PC-3 (cell line): ENCODE measurements at regions not wholly inside any gene's neighbourhood (a gene's known extent, or its start where the extent isn't known, plus 50 kb on each side); places are given as distances from the start of the nearest gene placed in this dataset.

Source experiments
- ATAC-seq: fragments of 200-7000 bp; cut with Tn5 transposase; 2 replicates; pipeline ENCODE4 v1.9.1; 2020; ENCODE audit warnings: mild to moderate bottlenecking, moderate library complexity
- BruUV-seq: library from RNA; stranded (reverse); fragments of 400-500 nt; replicated peaks from 2 replicates; lab custom pipeline; 2021; lab: Mats Ljungman, UMichigan
- CTCF ChIA-PET: fragments of 300-600 bp; sonication (Branson Sonifier 250); formaldehyde crosslinking; loops from one replicate; lab custom pipeline; 2022; ENCODE audit warnings: antibody characterized with exemption; lab: Charles Lee
- POLR2A ChIA-PET: fragments of 300-600 bp; sonication (Branson Sonifier 250); formaldehyde crosslinking; loops from one replicate; lab custom pipeline; 2022; ENCODE audit warnings: antibody characterized with exemption; ENCODE audit not compliant: unreplicated experiment; lab: Charles Lee
- DNase-seq: peaks from one replicate; pipeline ENCODE4 v3.0.0-alpha.2; 2015
- H2AFZ ChIP-seq: fragments of 300-600 bp; sonication (generic); 2 replicates; pipeline ENCODE4 v1.6.0; 2016; ENCODE audit warnings: antibody characterized with exemption, low read length
- H3F3A ChIP-seq: fragments of 300-600 bp; sonication (generic); one replicate; pipeline ENCODE4 v1.6.0; 2017; ENCODE audit warnings: antibody characterized with exemption, low read length, control low read depth, mild to moderate bottlenecking; ENCODE audit not compliant: unreplicated experiment
- H3K27ac ChIP-seq: fragments of 300-600 bp; sonication (generic); 2 replicates; pipeline ENCODE4 v1.5.1; 2016; ENCODE audit warnings: mild to moderate bottlenecking, low read length
- H3K27me3 ChIP-seq: fragments of 300-600 bp; sonication (generic); 2 replicates; pipeline ENCODE4 v1.6.1; 2016; ENCODE audit warnings: low read length, mixed read lengths
- H3K36me3 ChIP-seq: fragments of 300-600 bp; sonication (generic); 2 replicates; pipeline ENCODE4 v1.6.1; 2016; ENCODE audit warnings: low read depth, mixed run types, low read length, mixed read lengths
- H3K4me1 ChIP-seq: fragments of 300-600 bp; sonication (generic); 2 replicates; pipeline ENCODE4 v1.5.1; 2016; ENCODE audit warnings: low read length; ENCODE audit not compliant: insufficient read depth
- H3K4me2 ChIP-seq: fragments of 300-600 bp; sonication (generic); 2 replicates; pipeline ENCODE4 v1.6.0; 2016; ENCODE audit warnings: low read length
- H3K4me3 ChIP-seq: fragments of 300-600 bp; sonication (generic); 2 replicates; pipeline ENCODE4 v1.5.1; 2016; ENCODE audit warnings: mild to moderate bottlenecking, low read length, mixed read lengths
- H3K79me2 ChIP-seq: fragments of 300-600 bp; sonication (generic); 2 replicates; pipeline ENCODE4 v1.6.1; 2017; ENCODE audit warnings: low read length, mixed read lengths
- H3K9ac ChIP-seq: fragments of 300-600 bp; sonication (generic); 2 replicates; pipeline ENCODE4 v1.6.0; 2016; ENCODE audit warnings: mild to moderate bottlenecking, low read length
- H3K9me2 ChIP-seq: fragments of 300-600 bp; sonication (generic); replicated peaks from 2 replicates; pipeline ENCODE4 v1.6.1; 2016; ENCODE audit warnings: mixed run types, low read length, mixed read lengths
- H3K9me3 ChIP-seq: fragments of 300-600 bp; sonication (generic); 2 replicates; pipeline ENCODE4 v1.6.1; 2016; ENCODE audit warnings: low read length, mixed read lengths
- H4K20me1 ChIP-seq: fragments of 300-600 bp; sonication (generic); 2 replicates; pipeline ENCODE4 v1.6.1; 2016; ENCODE audit warnings: low read length, mixed read lengths
- CTCF ChIP-seq: fragments of 300-600 bp; sonication (generic); conservative IDR thresholded peaks from 2 replicates; pipeline ENCODE4 v1.5.1; 2017; ENCODE audit warnings: antibody characterized with exemption, low read depth, mild to moderate bottlenecking, low read length
- EZH2 ChIP-seq: fragments of 300-600 bp; sonication (generic); IDR thresholded peaks from one replicate; pipeline ENCODE4 v1.6.1; 2017; ENCODE audit warnings: antibody characterized with exemption, mild to moderate bottlenecking, low read length; ENCODE audit not compliant: unreplicated experiment
- EZH2phosphoT487 ChIP-seq: fragments of 300-600 bp; sonication (generic); IDR thresholded peaks from 2 replicates; pipeline ENCODE4 v1.6.1; 2018; ENCODE audit warnings: mild to moderate bottlenecking, antibody characterized with exemption, low read length, borderline replicate concordance
- intact Hi-C: fragments of 100-400 bp; cut with micrococcal nuclease; formaldehyde crosslinking; loops from 2 replicates; pipeline ENCODE4 v1.9.0; 2023

GRCh38 chr5:119860463-119860862 is 231.1 kb downstream of the FAM170A start:
- H3K9me2 ChIP-seq, result no peaks in the 10 kb centered on the region
- no peaks in the 10 kb centered on the region for H4K20me1 ChIP-seq
- ATAC-seq (no peak; the same call in 1 of the 2 replicates), DNase-seq (peak; percentile 5)
- H3K27ac ChIP-seq, result no peak overlapping the region
- no peaks in the 10 kb centered on the region for H3K36me3 ChIP-seq
- H3K4me1 ChIP-seq, result no peaks in the 10 kb centered on the region
- no peak overlapping the region for H3K4me3 ChIP-seq
- POLR2A ChIA-PET, result no interaction called here
- no peak for TF ChIP-seq EZH2phosphoT487
- no peak for TF ChIP-seq CTCF
- no peak for TF ChIP-seq EZH2
- CTCF ChIA-PET, result no interaction called here
- intact Hi-C loops, result no loop called here
- no peak overlapping the region for H3K9ac ChIP-seq
- H3K9me3 ChIP-seq, result no peaks in the 10 kb centered on the region
- no peaks in the 10 kb centered on the region for H3F3A ChIP-seq
- H3K79me2 ChIP-seq, result no peaks in the 10 kb centered on the region
- no peak overlapping the region for H2AFZ ChIP-seq
- no TSS peak for BruUV-seq
- no peak overlapping the region for H3K4me2 ChIP-seq
- H3K27me3 ChIP-seq, result no peaks in the 10 kb centered on the region

GRCh38 chr5:119862619-119863018 is 233.3 kb downstream of the FAM170A start:
- ChIA-PET CTCF (no interaction called here), POLR2A (no interaction called here)
- H3K9ac ChIP-seq, result no peak overlapping the region
- no peak for TF ChIP-seq EZH2phosphoT487
- no peak for TF ChIP-seq CTCF
- TF ChIP-seq EZH2, result no peak
- no peak overlapping the region for H3K4me3 ChIP-seq
- intact Hi-C loops, result no loop called here
- no peaks in the 10 kb centered on the region for H3F3A ChIP-seq
- H3K4me2 ChIP-seq, result no peak overlapping the region
- DNase-seq (no peak), ATAC-seq (no peak)
- no peak overlapping the region for H2AFZ ChIP-seq
- H3K79me2 ChIP-seq, result no peaks in the 10 kb centered on the region
- no peaks in the 10 kb centered on the region for H3K36me3 ChIP-seq
- H4K20me1 ChIP-seq, result no peaks in the 10 kb centered on the region
- BruUV-seq, result no TSS peak
- H3K9me2 ChIP-seq, result no peaks in the 10 kb centered on the region
- H3K27me3 ChIP-seq, result no peaks in the 10 kb centered on the region
- H3K9me3 ChIP-seq, result no peaks in the 10 kb centered on the region
- no peaks in the 10 kb centered on the region for H3K4me1 ChIP-seq
- H3K27ac ChIP-seq, result no peak overlapping the region

- intact Hi-C loops, result no loop called here
- TF ChIP-seq EZH2 (no peak), CTCF (no peak), EZH2phosphoT487 (no peak)
These were observed 234.9 kb downstream of the FAM170A start for GRCh38 chr5:119864286-119864685.

More at GRCh38 chr5:119864286-119864685, 234.9 kb downstream of the FAM170A start:
- no peaks in the 10 kb centered on the region for H3F3A ChIP-seq
- no TSS peak for BruUV-seq
- ChIA-PET POLR2A (no interaction called here), CTCF (no interaction called here)
- DNase-seq (no peak), ATAC-seq (no peak)
- H3K79me2 ChIP-seq, result no peaks in the 10 kb centered on the region
- H3K9ac ChIP-seq, result no peak overlapping the region
- no peaks in the 10 kb centered on the region for H4K20me1 ChIP-seq
- no peaks in the 10 kb centered on the region for H3K9me2 ChIP-seq
- no peak overlapping the region for H3K27ac ChIP-seq
- no peaks in the 10 kb centered on the region for H3K9me3 ChIP-seq
- H3K27me3 ChIP-seq, result no peaks in the 10 kb centered on the region
- no peak overlapping the region for H3K4me2 ChIP-seq
- H3K36me3 ChIP-seq, result no peaks in the 10 kb centered on the region
- no peak overlapping the region for H2AFZ ChIP-seq
- no peaks in the 10 kb centered on the region for H3K4me1 ChIP-seq
- no peak overlapping the region for H3K4me3 ChIP-seq
